ENCODE measurements at regions not wholly inside any gene's neighbourhood (a gene's known extent, or its start where the extent isn't known, plus 50 kb on each side); places are given as distances from the start of the nearest gene placed in this dataset.

DNA sequence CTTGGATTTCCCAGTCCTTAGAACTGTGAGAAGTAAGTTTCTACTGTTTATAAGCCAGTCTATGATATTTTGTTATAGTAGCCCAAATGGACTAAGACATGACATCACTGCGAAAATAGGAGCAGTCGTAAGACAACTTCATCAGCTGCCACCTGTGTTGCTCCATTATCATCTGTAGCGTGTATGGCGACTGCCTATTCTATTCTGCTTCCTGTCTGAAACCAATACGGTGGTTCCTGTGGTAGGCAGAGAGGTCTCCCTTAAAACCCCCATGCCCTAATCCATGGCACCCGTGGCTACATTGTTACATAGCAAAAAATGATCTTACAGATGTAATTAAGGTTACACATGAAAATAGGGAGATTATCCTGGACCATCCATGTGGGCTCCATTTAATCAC is 105.4 kb upstream of the FAT1 start:
- TF ChIP-seq, protein P1, sequence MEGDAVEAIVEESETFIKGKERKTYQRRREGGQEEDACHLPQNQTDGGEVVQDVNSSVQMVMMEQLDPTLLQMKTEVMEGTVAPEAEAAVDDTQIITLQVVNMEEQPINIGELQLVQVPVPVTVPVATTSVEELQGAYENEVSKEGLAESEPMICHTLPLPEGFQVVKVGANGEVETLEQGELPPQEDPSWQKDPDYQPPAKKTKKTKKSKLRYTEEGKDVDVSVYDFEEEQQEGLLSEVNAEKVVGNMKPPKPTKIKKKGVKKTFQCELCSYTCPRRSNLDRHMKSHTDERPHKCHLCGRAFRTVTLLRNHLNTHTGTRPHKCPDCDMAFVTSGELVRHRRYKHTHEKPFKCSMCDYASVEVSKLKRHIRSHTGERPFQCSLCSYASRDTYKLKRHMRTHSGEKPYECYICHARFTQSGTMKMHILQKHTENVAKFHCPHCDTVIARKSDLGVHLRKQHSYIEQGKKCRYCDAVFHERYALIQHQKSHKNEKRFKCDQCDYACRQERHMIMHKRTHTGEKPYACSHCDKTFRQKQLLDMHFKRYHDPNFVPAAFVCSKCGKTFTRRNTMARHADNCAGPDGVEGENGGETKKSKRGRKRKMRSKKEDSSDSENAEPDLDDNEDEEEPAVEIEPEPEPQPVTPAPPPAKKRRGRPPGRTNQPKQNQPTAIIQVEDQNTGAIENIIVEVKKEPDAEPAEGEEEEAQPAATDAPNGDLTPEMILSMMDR (conservative IDR thresholded peaks at IDR 0.05; ENCODE audit: low read depth, low read length): no peak
- TF ChIP-seq EZH2 (IDR thresholded peaks at IDR 0.05; ENCODE audit: borderline replicate concordance, low read depth, low read length, poor library complexity, severe bottlenecking): no peak

Data from A673 (cell line).